Endodermal cell (in vitro differentiated cells): ENCODE measurements at regions not wholly inside any gene's neighbourhood (a gene's known extent, or its start where the extent isn't known, plus 50 kb on each side); places are given as distances from the start of the nearest gene placed in this dataset.

Experiments used
- DNase-seq: peaks from one replicate; pipeline ENCODE4 v3.0.0-alpha.2; 2017
- H3K27ac ChIP-seq: 2 replicates; pipeline ENCODE4 v1.5.1; 2013; ENCODE audit warnings: mild to moderate bottlenecking, low read depth, low read length, moderate library complexity
- H3K27me3 ChIP-seq: 2 replicates; pipeline ENCODE4 v1.6.1; 2013; ENCODE audit warnings: mild to moderate bottlenecking, low read length, moderate library complexity; ENCODE audit not compliant: insufficient read depth, control insufficient read depth, poor library complexity, severe bottlenecking
- H3K36me3 ChIP-seq: 2 replicates; pipeline ENCODE4 v1.7.0; 2013; ENCODE audit warnings: mild to moderate bottlenecking, low read length, moderate library complexity; ENCODE audit not compliant: control insufficient read depth, insufficient read depth
- H3K4me1 ChIP-seq: one replicate; pipeline ENCODE4 v1.7.0; 2013; ENCODE audit warnings: low read length; ENCODE audit not compliant: control insufficient read depth, insufficient read depth
- H3K4me3 ChIP-seq: 2 replicates; pipeline ENCODE4 v1.5.1; 2013; ENCODE audit warnings: mild to moderate bottlenecking, low read length, moderate library complexity
- H3K9ac ChIP-seq: 2 replicates; pipeline ENCODE4 v1.6.1; 2013; ENCODE audit warnings: mild to moderate bottlenecking, low read length, moderate library complexity; ENCODE audit not compliant: poor library complexity, severe bottlenecking; ENCODE audit errors: extremely low read depth
- H3K9me3 ChIP-seq: 2 replicates; pipeline ENCODE4 v1.6.1; 2013; ENCODE audit warnings: mild to moderate bottlenecking, low read length, moderate library complexity; ENCODE audit not compliant: control insufficient read depth
- H3K27ac Mint-ChIP-seq: 2 replicates; pipeline ENCODE4 v1.8.0; 2020; ENCODE audit warnings: mixed read lengths
- H3K27me3 Mint-ChIP-seq: 2 replicates; pipeline ENCODE4 v1.8.0; 2021; ENCODE audit warnings: mild to moderate bottlenecking, mixed read lengths; ENCODE audit not compliant: insufficient read depth
- H3K36me3 Mint-ChIP-seq: 2 replicates; pipeline ENCODE4 v1.8.0; 2020; ENCODE audit warnings: low read depth, mixed read lengths
- H3K4me1 Mint-ChIP-seq: 2 replicates; pipeline ENCODE4 v1.8.0; 2020; ENCODE audit warnings: mixed read lengths
- H3K4me3 Mint-ChIP-seq: 2 replicates; pipeline ENCODE4 v1.8.0; 2020; ENCODE audit warnings: mild to moderate bottlenecking, moderate library complexity, mixed read lengths
- H3K9me3 Mint-ChIP-seq: 2 replicates; pipeline ENCODE4 v1.8.0; 2020; ENCODE audit warnings: mild to moderate bottlenecking, mixed read lengths
- CTCF ChIP-seq: fragments of 200-600 bp; sonication (generic); conservative IDR thresholded peaks from 2 replicates; pipeline ENCODE4 v1.5.0; 2021; ENCODE audit warnings: antibody characterized with exemption, mild to moderate bottlenecking
- whole genome bisulfite sequencing, 2 experiments: methylation state at CpG; one replicate each; pipeline versions ENCODE4 v1.1.5 to v1.1.7; 2013; ENCODE audit warnings: missing lambda C conversion rate in 2 of 2, mixed read lengths in 1 of 2; ENCODE audit not compliant: insufficient coverage in 1 of 2, insufficient read length in 1 of 2; 5-methylcytosine and 5-hydroxymethylcytosine counted together

GRCh38 chr14:104507443-104507842 is 72.1 kb upstream of the C14orf180 start:
- peaks cover 2% of the 10 kb centered on the region for H3K9me3 ChIP-seq
- peak; percentile 12 for DNase-seq
- no peak for TF ChIP-seq CTCF
- no peaks in the 10 kb centered on the region for H3K4me1 Mint-ChIP-seq
- no peaks in the 10 kb centered on the region for H3K27me3 ChIP-seq
- H3K27ac ChIP-seq = no peak overlapping the region
- H3K36me3 ChIP-seq = no peaks in the 10 kb centered on the region
- no peaks in the 10 kb centered on the region for H3K36me3 Mint-ChIP-seq
- no peak overlapping the region for H3K27ac Mint-ChIP-seq
- H3K4me3 Mint-ChIP-seq = no peak overlapping the region
- H3K4me1 ChIP-seq = no peaks in the 10 kb centered on the region
- no peak overlapping the region for H3K4me3 ChIP-seq
- peaks cover 15% of the 10 kb centered on the region for H3K9me3 Mint-ChIP-seq
- no peak overlapping the region for H3K9ac ChIP-seq
- H3K27me3 Mint-ChIP-seq = no peaks in the 10 kb centered on the region
- 91 to 93% methylated on average over 5 to 6 of the region's 6 CpGs for WGBS, 2 experiments

GRCh38 chr14:104509673-104510072 is 69.9 kb upstream of the C14orf180 start:
- Mint-ChIP-seq H3K9me3 (peaks cover 8% of the 10 kb centered on the region), H3K27me3 (no peaks in the 10 kb centered on the region), H3K36me3 (no peaks in the 10 kb centered on the region), H3K4me1 (no peaks in the 10 kb centered on the region), H3K4me3 (no peak overlapping the region), H3K27ac (no peak overlapping the region)
- H3K4me1 ChIP-seq = no peaks in the 10 kb centered on the region
- WGBS, 2 experiments = 86 to 90% methylated on average over 7 to 12 of the region's 12 CpGs
- no peaks in the 10 kb centered on the region for H3K36me3 ChIP-seq
- no peaks in the 10 kb centered on the region for H3K9me3 ChIP-seq
- TF ChIP-seq CTCF = peak; percentile 45
- H3K9ac ChIP-seq = no peak overlapping the region
- peak; percentile 56 for DNase-seq
- no peak overlapping the region for H3K27ac ChIP-seq
- no peak overlapping the region for H3K4me3 ChIP-seq
- H3K27me3 ChIP-seq = no peaks in the 10 kb centered on the region

- Histone ChIP-seq H3K36me3 (no peaks in the 10 kb centered on the region), H3K9ac (no peak overlapping the region), H3K4me3 (no peak overlapping the region), H3K9me3 (no peaks in the 10 kb centered on the region), H3K27me3 (no peaks in the 10 kb centered on the region), H3K27ac (no peak overlapping the region), H3K4me1 (no peaks in the 10 kb centered on the region)
- no peak for DNase-seq
- H3K4me3 Mint-ChIP-seq = no peak overlapping the region
- H3K27ac Mint-ChIP-seq = no peak overlapping the region
- 67 to 71% methylated on average over 1 to 3 of the region's 3 CpGs for WGBS, 2 experiments
- no peaks in the 10 kb centered on the region for H3K36me3 Mint-ChIP-seq
- H3K4me1 Mint-ChIP-seq = no peaks in the 10 kb centered on the region
- no peaks in the 10 kb centered on the region for H3K27me3 Mint-ChIP-seq
- peaks cover 8% of the 10 kb centered on the region for H3K9me3 Mint-ChIP-seq
- no peak for TF ChIP-seq CTCF
These were observed 69.3 kb upstream of the C14orf180 start for GRCh38 chr14:104510216-104510615.
